Activated naive CD4-positive, alpha-beta T cell treated with anti-CD3 and anti-CD28 coated beads, Interleukin-2, amount 10 ng/mL, durations not matched to agents 7 days and 5 days (primary cell): ENCODE measurements at regions not wholly inside any gene's neighbourhood (a gene's known extent, or its start where the extent isn't known, plus 50 kb on each side); places are given as distances from the start of the nearest gene placed in this dataset.
"Not testable (repeated sequence)": the region's sequence is repeated elsewhere in the genome, so short reads cannot be mapped to it uniquely, and the experiment has no call there.

ENCODE experiments used
- CTCF ChIA-PET: fragments of 350-600 bp; sonication (Branson Sonifier 250); formaldehyde crosslinking; loops from one replicate; lab custom pipeline; 2021; ENCODE audit warnings: antibody characterized with exemption; lab: Charles Lee
- DNase-seq: peaks from one replicate; pipeline ENCODE4 v3.0.0-alpha.2; 2020
- H3K27ac Mint-ChIP-seq: one replicate; pipeline ENCODE4 v1.8.0; 2021; ENCODE audit warnings: mild to moderate bottlenecking, moderate library complexity, mixed read lengths
- H3K27me3 Mint-ChIP-seq: one replicate; pipeline ENCODE4 v1.8.0; 2021; ENCODE audit warnings: mild to moderate bottlenecking, mixed read lengths
- H3K36me3 Mint-ChIP-seq: one replicate; pipeline ENCODE4 v1.8.0; 2021; ENCODE audit warnings: mixed read lengths
- H3K4me1 Mint-ChIP-seq: one replicate; pipeline ENCODE4 v1.8.0; 2021; ENCODE audit warnings: mixed read lengths
- H3K4me3 Mint-ChIP-seq: one replicate; pipeline ENCODE4 v1.8.0; 2021; ENCODE audit warnings: mild to moderate bottlenecking, moderate library complexity, mixed read lengths
- H3K9me3 Mint-ChIP-seq: one replicate; pipeline ENCODE4 v1.8.0; 2021; ENCODE audit warnings: mixed read lengths

GRCh38 chrX:143455046-143455445 lies 62.2 kb downstream of the SPANXN3 start:
- Mint-ChIP-seq H3K4me1 (no peaks in the 10 kb centered on the region), H3K4me3 (no peak overlapping the region), H3K27ac (no peak overlapping the region), H3K9me3 (peaks cover 3% of the 10 kb centered on the region), H3K27me3 (no peaks in the 10 kb centered on the region), H3K36me3 (no peaks in the 10 kb centered on the region)
- DNase-seq: no peak
- CTCF ChIA-PET: no interaction called here

GRCh38 chrX:143437439-143437838 lies 79.8 kb downstream of the SPANXN3 start:
- CTCF ChIA-PET: no interaction called here
- Mint-ChIP-seq H3K9me3 (no peaks in the 10 kb centered on the region), H3K4me1 (no peaks in the 10 kb centered on the region), H3K27me3 (no peaks in the 10 kb centered on the region), H3K4me3 (no peak overlapping the region), H3K27ac (no peak overlapping the region), H3K36me3 (no peaks in the 10 kb centered on the region)
- DNase-seq: no peak

- CTCF ChIA-PET: no interaction called here
- Mint-ChIP-seq H3K4me3 (no peak overlapping the region), H3K9me3 (no peaks in the 10 kb centered on the region), H3K27ac (no peak overlapping the region), H3K4me1 (no peaks in the 10 kb centered on the region), H3K36me3 (no peaks in the 10 kb centered on the region), H3K27me3 (no peaks in the 10 kb centered on the region)
- DNase-seq: no peak
Observed at GRCh38 chrX:143435916-143436315, 81.4 kb downstream of the SPANXN3 start.

- Mint-ChIP-seq H3K4me1 (no peaks in the 10 kb centered on the region), H3K4me3 (no peak overlapping the region), H3K27ac (no peak overlapping the region), H3K9me3 (peaks cover 2% of the 10 kb centered on the region), H3K36me3 (no peaks in the 10 kb centered on the region), H3K27me3 (no peaks in the 10 kb centered on the region)
- CTCF ChIA-PET: no interaction called here
- no peak for DNase-seq
Observed at GRCh38 chrX:143429811-143430210, 87.5 kb downstream of the SPANXN3 start.

- Mint-ChIP-seq H3K4me1 (no peaks in the 10 kb centered on the region), H3K36me3 (no peaks in the 10 kb centered on the region), H3K4me3 (no peak overlapping the region), H3K27ac (no peak overlapping the region), H3K27me3 (no peaks in the 10 kb centered on the region), H3K9me3 (peaks cover 2% of the 10 kb centered on the region)
- CTCF ChIA-PET: no interaction called here
- DNase-seq: no peak
Observed at GRCh38 chrX:143429131-143429530, 88.1 kb downstream of the SPANXN3 start.

GRCh38 chrX:143401160-143401559 lies 116.1 kb downstream of the SPANXN3 start:
- CTCF ChIA-PET: no interaction called here
- H3K27ac Mint-ChIP-seq: no peak overlapping the region

GRCh38 chrX:143378851-143379250 lies 138.4 kb downstream of the SPANXN3 start:
- CTCF ChIA-PET: no interaction called here
- peaks cover 7% of the 10 kb centered on the region for H3K9me3 Mint-ChIP-seq
- no peaks in the 10 kb centered on the region for H3K4me1 Mint-ChIP-seq
- no peak for DNase-seq
- no peaks in the 10 kb centered on the region for H3K36me3 Mint-ChIP-seq
- no peak overlapping the region for H3K27ac Mint-ChIP-seq
- H3K4me3 Mint-ChIP-seq: no peak overlapping the region
- H3K27me3 Mint-ChIP-seq: no peaks in the 10 kb centered on the region

More at GRCh38 chrX:143401160-143401559, 116.1 kb downstream of the SPANXN3 start:
- Mint-ChIP-seq H3K4me3 (no peak overlapping the region), H3K9me3 (no peaks in the 10 kb centered on the region), H3K4me1 (no peaks in the 10 kb centered on the region), H3K36me3 (no peaks in the 10 kb centered on the region), H3K27me3 (no peaks in the 10 kb centered on the region)
- no peak for DNase-seq

GRCh38 chrX:143363419-143363818 lies 153.9 kb downstream of the SPANXN3 start:
- CTCF ChIA-PET: no interaction called here
- Mint-ChIP-seq H3K27ac (no peak overlapping the region), H3K4me3 (no peak overlapping the region), H3K4me1 (no peaks in the 10 kb centered on the region), H3K27me3 (no peaks in the 10 kb centered on the region), H3K9me3 (peaks cover 6% of the 10 kb centered on the region), H3K36me3 (no peaks in the 10 kb centered on the region)
- no peak for DNase-seq

GRCh38 chrX:143340190-143340589 lies 177.1 kb downstream of the SPANXN3 start:
- DNase-seq: no peak
- Mint-ChIP-seq H3K9me3 (peaks cover 5% of the 10 kb centered on the region), H3K27ac (no peak overlapping the region), H3K27me3 (no peaks in the 10 kb centered on the region), H3K36me3 (no peaks in the 10 kb centered on the region), H3K4me1 (no peaks in the 10 kb centered on the region), H3K4me3 (no peak overlapping the region)
- CTCF ChIA-PET: no interaction called here

- CTCF ChIA-PET: no interaction called here
- Mint-ChIP-seq H3K27me3 (no peaks in the 10 kb centered on the region), H3K27ac (no peak overlapping the region), H3K4me1 (no peaks in the 10 kb centered on the region), H3K9me3 (peaks cover 5% of the 10 kb centered on the region), H3K4me3 (no peak overlapping the region), H3K36me3 (no peaks in the 10 kb centered on the region)
- no peak for DNase-seq
Observed at GRCh38 chrX:143336261-143336660, 181.0 kb downstream of the SPANXN3 start.

- Mint-ChIP-seq H3K9me3 (peaks cover 2% of the 10 kb centered on the region), H3K27me3 (no peaks in the 10 kb centered on the region), H3K36me3 (no peaks in the 10 kb centered on the region), H3K4me1 (no peaks in the 10 kb centered on the region), H3K27ac (no peak overlapping the region), H3K4me3 (no peak overlapping the region)
- CTCF ChIA-PET: no interaction called here
- DNase-seq: no peak
Observed at GRCh38 chrX:143319526-143319925, 197.7 kb downstream of the SPANXN3 start.

GRCh38 chrX:143318857-143319256 lies 198.4 kb downstream of the SPANXN3 start:
- H3K9me3 Mint-ChIP-seq, CTCF ChIA-PET, H3K4me3 Mint-ChIP-seq, H3K4me1 Mint-ChIP-seq, DNase-seq, H3K36me3 Mint-ChIP-seq, H3K27me3 Mint-ChIP-seq, H3K27ac Mint-ChIP-seq: not testable (repeated sequence)

GRCh38 chrX:143306991-143307937 lies 210.0 kb downstream of the SPANXN3 start:
- no peaks in the 10 kb centered on the region for H3K36me3 Mint-ChIP-seq
- no peaks in the 10 kb centered on the region for H3K27me3 Mint-ChIP-seq
- H3K9me3 Mint-ChIP-seq: peaks cover 3% of the 10 kb centered on the region
- CTCF ChIA-PET: no interaction called here
- no peak overlapping the region for H3K27ac Mint-ChIP-seq
- no peaks in the 10 kb centered on the region for H3K4me1 Mint-ChIP-seq
- H3K4me3 Mint-ChIP-seq: no peak overlapping the region
- no peak for DNase-seq

GRCh38 chrX:143304518-143304917 lies 212.8 kb downstream of the SPANXN3 start:
- H3K4me3 Mint-ChIP-seq: no peak overlapping the region
- no peaks in the 10 kb centered on the region for H3K36me3 Mint-ChIP-seq
- no peaks in the 10 kb centered on the region for H3K4me1 Mint-ChIP-seq
- H3K9me3 Mint-ChIP-seq: peaks cover 3% of the 10 kb centered on the region
- CTCF ChIA-PET: no interaction called here
- no peaks in the 10 kb centered on the region for H3K27me3 Mint-ChIP-seq
- no peak for DNase-seq
- no peak overlapping the region for H3K27ac Mint-ChIP-seq

GRCh38 chrX:143304025-143304424 lies 213.2 kb downstream of the SPANXN3 start:
- Mint-ChIP-seq H3K27ac (no peak overlapping the region), H3K36me3 (no peaks in the 10 kb centered on the region), H3K4me1 (no peaks in the 10 kb centered on the region), H3K9me3 (peaks cover 3% of the 10 kb centered on the region), H3K27me3 (no peaks in the 10 kb centered on the region), H3K4me3 (no peak overlapping the region)
- no peak for DNase-seq
- CTCF ChIA-PET: no interaction called here
